GM18520 (cell line): ENCODE measurements at regions not wholly inside any gene's neighbourhood (a gene's known extent, or its start where the extent isn't known, plus 50 kb on each side); places are given as distances from the start of the nearest gene placed in this dataset.

Source experiments
- ATAC-seq: cut with Tn5 transposase; IDR thresholded peaks from one replicate; pipeline ENCODE4 v1.9.1; 2021; ENCODE audit not compliant: unreplicated experiment

GRCh38 chr4:181956512-181956911 lies 286.7 kb upstream of the TENM3 start:
- ATAC-seq, result no peak

DNA sequence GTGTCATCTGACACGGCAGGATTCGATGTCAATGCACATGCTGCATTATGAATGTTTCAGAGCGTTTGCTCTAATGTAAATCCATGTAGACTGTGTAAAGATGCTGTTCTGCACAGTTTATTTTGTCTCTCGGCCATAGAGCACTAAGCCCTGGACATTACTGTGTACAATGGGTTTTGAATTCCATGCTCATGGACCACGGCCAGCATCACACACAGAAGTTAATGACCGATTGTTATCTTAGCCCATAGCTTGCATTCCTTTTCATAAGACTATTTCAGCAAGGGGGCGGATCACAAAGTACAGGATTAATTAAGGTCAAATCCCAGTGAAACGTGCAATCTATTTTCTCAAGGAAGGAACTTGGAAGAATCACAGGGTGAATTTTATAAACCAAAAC lies 286.1 kb upstream of the TENM3 start:
- ATAC-seq, result no peak

- no peak for ATAC-seq
Measured at GRCh38 chr4:181958446-181958845, 284.8 kb upstream of the TENM3 start.

- ATAC-seq, result no peak
Measured at GRCh38 chr4:181959121-181959520, 284.1 kb upstream of the TENM3 start.

DNA sequence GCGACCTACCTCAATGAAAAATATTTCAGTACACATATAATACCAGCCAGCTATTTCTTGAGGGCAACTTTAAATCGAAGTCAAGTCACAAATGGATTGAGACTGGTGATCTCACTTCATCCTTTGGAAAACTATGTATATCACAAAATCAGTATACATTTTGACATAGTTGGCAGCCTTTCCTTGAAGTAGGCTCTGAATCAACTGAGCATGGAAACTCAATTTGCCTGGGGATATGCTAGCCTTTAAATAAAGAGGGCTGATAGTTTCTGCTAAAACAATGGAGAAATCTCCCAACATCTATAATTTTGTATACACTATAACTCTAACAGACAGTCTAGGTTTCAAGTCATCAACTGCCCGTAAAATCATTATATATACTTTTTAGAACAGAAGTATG lies 282.8 kb upstream of the TENM3 start:
- no peak for ATAC-seq

- no peak for ATAC-seq
Measured at GRCh38 chr4:181962321-181962720, 280.9 kb upstream of the TENM3 start.

- ATAC-seq, result no peak
Measured at GRCh38 chr4:181964731-181965130, 278.5 kb upstream of the TENM3 start.

GRCh38 chr4:181966104-181966551 lies 277.1 kb upstream of the TENM3 start:
- ATAC-seq, result peak; percentile 52

- no peak for ATAC-seq
Measured at GRCh38 chr4:181967401-181967800, 275.8 kb upstream of the TENM3 start.

- no peak for ATAC-seq
Measured at GRCh38 chr4:181968371-181968770, 274.8 kb upstream of the TENM3 start.

DNA sequence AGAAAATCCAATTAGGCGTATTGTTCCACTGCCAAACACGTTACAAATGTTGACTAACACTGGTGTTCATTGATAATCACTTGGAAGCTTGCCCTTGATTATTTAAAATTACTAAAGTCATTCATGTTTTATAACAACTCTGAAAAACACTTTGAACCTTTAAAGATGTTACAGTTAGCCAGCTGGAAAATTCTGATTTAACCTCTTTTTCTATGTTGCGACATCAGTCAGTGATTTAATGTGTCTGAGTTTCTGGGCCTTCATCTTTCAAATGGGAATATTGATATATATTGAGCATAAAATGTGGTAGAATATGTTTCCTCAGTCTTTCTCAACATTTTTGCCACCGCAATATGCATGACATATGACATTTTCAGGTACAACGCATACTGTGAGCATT lies 274.1 kb upstream of the TENM3 start:
- ATAC-seq, result no peak

DNA sequence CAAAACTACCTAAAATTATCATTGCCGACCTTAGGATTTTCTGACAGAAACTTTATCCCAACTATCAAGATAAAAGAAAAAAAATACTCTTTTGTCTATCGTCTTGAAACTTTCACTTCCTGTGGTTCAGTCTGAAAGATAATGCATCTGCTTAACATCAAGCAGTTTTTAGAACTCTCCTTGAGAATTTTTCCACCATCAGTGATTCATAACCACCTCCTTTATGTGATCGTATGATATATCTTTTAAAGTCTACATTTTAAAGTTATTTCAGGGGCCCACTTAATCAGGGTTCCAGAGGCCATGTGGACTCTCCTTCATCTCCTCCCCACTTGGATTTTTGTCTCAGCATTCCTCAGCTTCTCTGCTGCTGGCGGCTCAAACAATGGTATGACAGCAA lies 272.8 kb upstream of the TENM3 start:
- no peak for ATAC-seq

- ATAC-seq, result peak; percentile 74
Measured at GRCh38 chr4:181971411-181971810, 271.8 kb upstream of the TENM3 start.

GRCh38 chr4:181971973-181972372 lies 271.2 kb upstream of the TENM3 start:
- ATAC-seq, result no peak

DNA sequence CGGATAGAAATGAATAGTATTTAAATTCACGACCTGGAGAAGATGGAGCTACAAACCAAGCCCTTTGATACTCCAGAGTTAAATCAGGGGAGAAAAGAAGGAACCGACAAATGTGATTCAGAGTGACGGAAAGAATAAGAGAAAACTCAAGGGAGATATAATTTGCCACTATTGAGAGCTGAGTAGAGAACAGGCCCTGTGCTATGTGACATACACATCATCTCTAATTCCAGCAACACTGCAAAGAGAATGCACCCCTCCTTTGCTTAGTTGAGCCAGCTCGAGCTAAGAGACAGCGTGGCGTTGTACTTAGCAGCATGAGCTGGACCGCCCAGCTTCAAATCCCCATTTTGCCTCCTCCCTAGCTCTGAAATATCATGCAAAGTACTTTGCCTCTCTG lies 266.4 kb upstream of the TENM3 start:
- no peak for ATAC-seq

- ATAC-seq, result no peak
Measured at GRCh38 chr4:181982437-181982836, 260.8 kb upstream of the TENM3 start.

- ATAC-seq, result no peak
Measured at GRCh38 chr4:181982856-181983255, 260.3 kb upstream of the TENM3 start.

DNA sequence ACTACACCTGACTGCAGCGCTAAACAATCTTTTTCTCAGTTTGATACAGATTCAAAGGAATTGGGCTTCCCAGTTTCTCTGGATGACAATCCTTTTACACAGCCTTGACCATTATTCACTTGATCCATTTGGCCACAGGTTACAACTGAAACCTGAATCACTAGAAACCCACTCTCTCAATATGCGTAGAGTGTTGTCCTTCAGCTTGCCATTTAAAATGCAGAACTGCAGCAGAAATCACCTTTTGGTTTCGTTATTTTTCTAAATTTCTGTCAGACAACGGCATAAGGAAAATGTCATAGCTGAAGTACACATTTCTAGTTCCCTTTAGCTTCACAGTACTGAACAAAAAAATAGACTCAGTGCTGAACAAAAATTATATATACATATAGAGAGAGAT lies 255.8 kb upstream of the TENM3 start:
- no peak for ATAC-seq

GRCh38 chr4:181989071-181989470 lies 254.1 kb upstream of the TENM3 start:
- ATAC-seq, result no peak

GRCh38 chr4:181991369-181992108 lies 251.7 kb upstream of the TENM3 start:
- ATAC-seq, result no peak

GRCh38 chr4:181998398-181999295 lies 244.6 kb upstream of the TENM3 start:
- ATAC-seq, result no peak

- no peak for ATAC-seq
Measured at GRCh38 chr4:182000077-182000476, 243.1 kb upstream of the TENM3 start.
